Left lung (tissue), 4 donors: ENCODE measurements at regions not wholly inside any gene's neighbourhood (a gene's known extent, or its start where the extent isn't known, plus 50 kb on each side); places are given as distances from the start of the nearest gene placed in this dataset.
A peak's percentile ranks its signal among the peaks of the same experiment; 100 is the strongest.

ENCODE experiments used
- ATAC-seq: fragments of 200-7000 bp; cut with Tn5 transposase; one replicate; pipeline ENCODE4 v1.9.1; 2020; ENCODE audit warnings: moderate library complexity
- DNase-seq, 4 donors: peaks; one replicate each; pipeline ENCODE4 v3.0.0-alpha.2; 2013 to 2020
- H3K27ac ChIP-seq, 2 donors: fragments of 200-600 bp; sonication (generic) in 1 of 2; one replicate each; pipeline versions ENCODE4 v1.5.0 to v1.8.0; 2020 to 2021
- H3K27me3 ChIP-seq, 2 donors: fragments of 200-600 bp; sonication (generic) in 1 of 2; one replicate each; pipeline versions ENCODE4 v1.5.0 to v1.8.0; 2020 to 2021
- H3K36me3 ChIP-seq, 2 donors: fragments of 200-600 bp; sonication (generic) in 1 of 2; one replicate each; pipeline versions ENCODE4 v1.5.0 to v1.8.0; 2020 to 2021
- H3K4me1 ChIP-seq, 2 donors: fragments of 200-600 bp; one replicate each; pipeline ENCODE4 v1.8.0; 2021
- H3K4me3 ChIP-seq, 2 donors: fragments of 200-600 bp; sonication (generic) in 1 of 2; one replicate each; pipeline versions ENCODE4 v1.5.0 to v1.8.0; 2020 to 2021; ENCODE audit warnings: mild to moderate bottlenecking in 1 of 2
- H3K9me3 ChIP-seq, 2 donors: fragments of 200-600 bp; sonication (generic) in 1 of 2; one replicate each; pipeline versions ENCODE4 v1.5.0 to v1.8.0; 2020 to 2021
- CTCF ChIP-seq, 2 donors: fragments of 200-600 bp; sonication (generic) in 1 of 2; IDR thresholded peaks; one replicate each; pipeline versions ENCODE4 v1.5.0 to v1.8.0; 2021; ENCODE audit warnings: antibody characterized with exemption in 2 of 2
- intact Hi-C, 2 donors: fragments of 100-400 bp; cut with DNase I; formaldehyde crosslinking; loops; one replicate each; pipeline versions ENCODE4 v1.11.2 to v1.14.2; 2022
- donor health status: DM: no; HTN: yes; CAD: no.
- donor health status: DM: no; HTN: no; CAD: no.

DNA sequence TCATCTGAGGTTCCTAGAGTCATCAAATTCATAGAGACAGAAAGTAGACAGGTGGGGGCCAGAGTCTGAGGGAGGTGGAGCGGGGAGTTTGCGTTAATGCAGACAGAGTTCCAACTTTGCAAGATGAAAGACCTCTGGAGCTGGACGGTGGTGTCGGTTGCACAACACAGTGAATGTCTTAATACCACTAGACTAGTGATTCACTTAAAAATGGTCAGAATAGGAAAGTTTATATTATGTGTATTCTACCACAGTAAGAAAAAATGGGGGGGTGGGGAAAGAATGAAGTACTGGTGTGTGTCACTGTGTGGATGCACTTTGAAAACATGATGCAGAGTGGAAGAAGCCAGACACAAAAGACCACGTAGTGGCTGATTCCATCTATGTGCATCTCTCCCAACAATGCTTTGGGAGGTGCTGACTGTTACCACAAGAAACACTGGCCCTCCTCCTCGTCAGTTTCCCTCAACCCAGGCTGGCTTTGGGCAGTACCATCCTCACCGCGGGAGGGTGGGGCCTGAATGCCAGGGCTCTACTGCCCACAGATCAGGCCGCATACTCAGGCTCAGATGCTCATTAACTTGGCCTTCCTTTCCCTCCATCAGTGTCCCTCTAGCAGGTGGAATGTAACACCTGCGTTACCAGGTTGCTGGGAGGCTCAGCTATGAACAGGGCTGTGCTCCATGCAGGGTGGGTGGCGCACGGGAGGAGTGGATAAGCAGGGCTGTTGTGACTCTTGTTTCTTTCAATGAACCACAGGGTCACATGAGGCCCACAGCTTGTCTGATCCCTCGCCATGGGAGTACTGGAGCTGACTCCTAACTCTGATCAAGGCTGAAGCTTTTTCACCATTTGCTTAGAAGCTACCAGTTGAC, 297.0 kb downstream of the CTTN start:
- no peaks in the 10 kb centered on the region for H3K4me1 ChIP-seq
- H3K36me3 ChIP-seq: no peaks in the 10 kb centered on the region
- DNase-seq: peak in 1 of 4 donors; percentile 55
- no peaks in the 10 kb centered on the region for H3K9me3 ChIP-seq
- TF ChIP-seq CTCF (IDR thresholded peaks at IDR 0.05): no peak
- no peak overlapping the region for H3K4me3 ChIP-seq
- no peaks in the 10 kb centered on the region for H3K27me3 ChIP-seq
- ATAC-seq: no peak
- intact Hi-C loops: no loop called here
- H3K27ac ChIP-seq: no peak overlapping the region

- no peak for TF ChIP-seq CTCF (IDR thresholded peaks at IDR 0.05)
- Histone ChIP-seq H3K4me1 (no peaks in the 10 kb centered on the region), H3K4me3 (no peak overlapping the region), H3K9me3 (no peaks in the 10 kb centered on the region), H3K27ac (no peak overlapping the region), H3K36me3 (no peaks in the 10 kb centered on the region), H3K27me3 (no peaks in the 10 kb centered on the region)
- no peak for ATAC-seq
- intact Hi-C loops: no loop called here
- no peak for DNase-seq
Observed at GRCh38 chr11:70696076-70696475, 297.7 kb downstream of the CTTN start.

- no peak for TF ChIP-seq CTCF (IDR thresholded peaks at IDR 0.05)
- Histone ChIP-seq H3K36me3 (no peaks in the 10 kb centered on the region), H3K27me3 (no peaks in the 10 kb centered on the region), H3K9me3 (no peaks in the 10 kb centered on the region), H3K4me3 (no peak overlapping the region), H3K27ac (no peak overlapping the region), H3K4me1 (no peaks in the 10 kb centered on the region)
- no peak for DNase-seq
- intact Hi-C loops: no loop called here
- no peak for ATAC-seq
Observed at GRCh38 chr11:70696564-70696963, 298.2 kb downstream of the CTTN start.

- Histone ChIP-seq H3K27me3 (no peaks in the 10 kb centered on the region), H3K36me3 (no peaks in the 10 kb centered on the region), H3K4me3 (no peak overlapping the region), H3K27ac (no peak overlapping the region), H3K9me3 (no peaks in the 10 kb centered on the region), H3K4me1 (no peaks in the 10 kb centered on the region)
- DNase-seq (no peak), ATAC-seq (no peak)
- TF ChIP-seq CTCF (IDR thresholded peaks at IDR 0.05): no peak
- intact Hi-C loops: no loop called here
Observed at GRCh38 chr11:70697701-70698100, 299.4 kb downstream of the CTTN start.

GRCh38 chr11:70698871-70699270, 300.5 kb downstream of the CTTN start:
- ATAC-seq: no peak
- H3K4me3 ChIP-seq: no peak overlapping the region
- H3K27me3 ChIP-seq: no peaks in the 10 kb centered on the region
- H3K36me3 ChIP-seq: no peaks in the 10 kb centered on the region
- H3K27ac ChIP-seq: no peak overlapping the region
- no peak for DNase-seq
- no peaks in the 10 kb centered on the region for H3K9me3 ChIP-seq
- no peak for TF ChIP-seq CTCF (IDR thresholded peaks at IDR 0.05)
- intact Hi-C loops: no loop called here
- H3K4me1 ChIP-seq: no peaks in the 10 kb centered on the region
